SK-N-MC (cell line): ENCODE measurements at regions not wholly inside any gene's neighbourhood (a gene's known extent, or its start where the extent isn't known, plus 50 kb on each side); places are given as distances from the start of the nearest gene placed in this dataset.

Source experiments
- EZH2 ChIP-seq: fragments of 200-600 bp; sonication (generic); IDR thresholded peaks from one replicate; pipeline ENCODE4 v1.6.1; 2017; ENCODE audit warnings: antibody characterized with exemption
- FOXP2 ChIP-seq: optimal IDR thresholded peaks from 2 replicates; pipeline ENCODE3; 2011; ENCODE audit warnings: mild to moderate bottlenecking, moderate library complexity; ENCODE audit not compliant: insufficient read depth; ENCODE audit errors: extremely low read length, control extremely low read depth
- POLR2AphosphoS5 ChIP-seq: IDR thresholded peaks from 2 replicates; pipeline ENCODE4 v1.6.1; 2012; ENCODE audit warnings: mild to moderate bottlenecking, low read depth, low read length, borderline replicate concordance

GRCh38 chr4:18860836-18861530 is 839.4 kb upstream of the LCORL start:
- TF ChIP-seq POLR2AphosphoS5 = no peak
- no peak for TF ChIP-seq EZH2
- TF ChIP-seq FOXP2 = no peak
